ENCODE measurements at regions not wholly inside any gene's neighbourhood (a gene's known extent, or its start where the extent isn't known, plus 50 kb on each side); places are given as distances from the start of the nearest gene placed in this dataset.
"Not testable (repeated sequence)": the region's sequence is repeated elsewhere in the genome, so short reads cannot be mapped to it uniquely, and the experiment has no call there.

- no peak for DNase-seq
Measured at GRCh38 chr5:105259581-105260217, 1697.1 kb upstream of the NUDT12 start.

DNA sequence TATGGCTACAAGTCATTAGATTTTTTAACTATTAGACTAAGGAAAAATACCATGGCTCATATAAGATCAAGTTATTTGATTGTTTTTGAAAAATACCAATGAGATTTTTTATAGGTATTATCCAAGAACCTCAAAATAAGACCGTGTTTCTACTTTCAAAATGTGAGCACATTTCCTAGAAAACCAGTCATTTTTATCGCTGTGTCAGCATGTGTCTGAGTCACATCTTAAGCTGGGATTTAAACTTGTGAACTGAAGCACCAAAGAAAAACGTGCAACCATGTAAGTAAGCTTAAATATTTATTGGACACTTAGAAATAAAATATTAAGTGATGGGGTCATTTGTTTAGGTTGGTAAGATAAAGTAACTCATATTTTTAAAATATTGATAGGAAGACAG lies 1676.0 kb upstream of the NUDT12 start:
- no peak for DNase-seq

DNA sequence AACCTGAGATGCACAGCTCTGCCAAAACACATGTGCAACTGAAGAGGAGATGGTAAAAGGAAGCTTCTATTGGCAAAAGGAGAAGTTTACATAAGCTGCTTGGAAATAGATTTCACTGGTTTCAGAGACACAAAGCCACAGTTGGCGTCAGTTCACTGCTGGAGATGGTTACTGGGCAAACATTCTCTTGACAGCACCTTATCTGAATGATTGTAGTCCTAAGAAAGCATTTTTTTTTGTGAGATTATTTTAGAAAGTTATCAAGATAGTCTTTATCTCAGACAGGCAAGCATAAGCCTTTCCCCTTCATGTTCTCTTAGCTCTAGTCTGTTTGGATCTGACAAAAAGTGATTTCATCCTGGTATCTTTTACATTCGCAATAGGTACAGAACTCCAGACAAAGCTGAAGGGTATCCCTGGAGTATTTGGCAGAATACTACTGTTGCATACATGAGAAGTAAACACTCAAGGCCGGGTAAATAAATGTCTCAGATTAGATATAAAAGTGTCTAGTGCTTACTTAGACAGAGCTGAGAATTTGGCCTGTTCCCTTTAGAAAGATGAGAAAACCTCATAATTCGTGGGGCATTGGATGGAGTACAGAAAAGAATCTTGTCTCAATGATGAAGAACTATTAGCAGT lies 1668.0 kb upstream of the NUDT12 start:
- no peak for DNase-seq

- DNase-seq: peak; percentile 60
Measured at GRCh38 chr5:105218018-105218417, 1655.4 kb upstream of the NUDT12 start.

GRCh38 chr5:105213078-105213477 lies 1650.5 kb upstream of the NUDT12 start:
- no peak for DNase-seq

DNA sequence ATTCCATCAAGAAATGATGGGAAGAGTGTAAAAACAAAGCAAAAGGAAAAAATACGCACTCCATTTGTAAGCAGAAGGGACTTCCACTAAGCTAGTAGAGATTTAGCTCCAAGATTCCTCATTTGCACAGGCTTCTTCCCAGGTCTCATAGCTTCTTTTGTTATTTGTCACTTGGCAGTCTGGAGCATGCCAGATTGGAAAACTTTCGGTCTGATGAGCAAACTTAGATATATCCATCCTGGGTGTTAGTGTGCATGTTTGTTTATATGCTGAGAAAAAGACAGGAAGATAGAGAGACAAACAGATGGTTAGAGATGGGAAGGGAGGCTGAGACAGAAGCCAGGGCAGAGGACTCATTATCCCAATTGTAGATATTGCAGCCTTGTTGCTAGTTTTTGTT lies 1644.5 kb upstream of the NUDT12 start:
- peak; percentile 70 for DNase-seq

DNA sequence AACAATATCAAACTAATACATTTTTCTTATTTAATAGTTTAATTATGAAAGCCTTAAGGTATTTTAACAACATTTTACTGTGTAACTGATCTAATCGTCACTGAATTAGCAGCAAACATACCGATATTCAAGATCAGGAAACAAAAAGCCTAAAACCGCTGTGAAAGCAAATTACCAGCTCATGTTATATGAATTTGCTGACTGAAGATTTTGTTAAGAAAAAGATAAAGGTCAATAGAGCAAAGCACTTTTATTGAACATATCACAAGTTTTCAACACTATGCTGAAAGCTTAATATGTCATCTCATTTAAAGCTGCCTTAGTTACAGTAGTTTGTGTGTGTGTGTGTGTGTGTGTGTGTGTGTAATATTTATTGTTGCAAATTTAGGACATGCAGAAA lies 1634.9 kb upstream of the NUDT12 start:
- no peak for DNase-seq

DNA sequence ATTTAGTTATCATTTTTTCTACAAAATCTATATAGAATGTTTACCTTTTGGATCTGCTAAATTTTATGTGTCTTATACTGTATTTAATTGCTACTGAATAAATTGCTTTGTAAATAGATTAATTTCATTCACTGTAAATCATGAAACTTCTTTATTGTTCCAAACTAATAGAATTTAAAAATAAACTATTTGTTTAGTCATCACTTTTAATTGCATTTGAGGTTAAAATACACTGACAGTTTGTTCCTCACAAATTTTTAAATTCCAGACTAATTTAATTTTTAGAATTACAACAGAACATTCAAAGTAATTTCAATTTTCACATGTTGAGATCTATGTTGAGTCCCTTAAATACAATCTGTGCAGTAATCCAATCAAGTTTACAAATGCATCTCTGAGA lies 1633.2 kb upstream of the NUDT12 start:
- DNase-seq: no peak

DNA sequence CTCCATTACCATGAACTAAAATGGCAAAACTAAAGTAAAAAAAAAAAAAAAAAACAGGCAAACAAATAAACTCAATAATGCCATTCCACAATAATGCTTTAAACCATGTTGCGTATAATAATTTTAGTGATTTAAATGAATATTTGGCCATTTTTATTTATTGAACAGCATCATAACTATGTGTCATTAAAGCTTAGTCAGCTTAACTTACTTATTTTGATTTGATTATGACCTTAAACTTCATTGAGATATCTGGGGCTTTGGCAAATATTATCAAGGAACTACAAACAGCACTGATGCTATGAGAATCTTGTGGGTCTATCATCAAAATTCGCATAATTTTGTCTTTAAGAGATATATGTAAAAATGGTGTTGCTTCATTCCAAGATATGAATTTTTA lies 1610.3 kb upstream of the NUDT12 start:
- no peak for DNase-seq

DNA sequence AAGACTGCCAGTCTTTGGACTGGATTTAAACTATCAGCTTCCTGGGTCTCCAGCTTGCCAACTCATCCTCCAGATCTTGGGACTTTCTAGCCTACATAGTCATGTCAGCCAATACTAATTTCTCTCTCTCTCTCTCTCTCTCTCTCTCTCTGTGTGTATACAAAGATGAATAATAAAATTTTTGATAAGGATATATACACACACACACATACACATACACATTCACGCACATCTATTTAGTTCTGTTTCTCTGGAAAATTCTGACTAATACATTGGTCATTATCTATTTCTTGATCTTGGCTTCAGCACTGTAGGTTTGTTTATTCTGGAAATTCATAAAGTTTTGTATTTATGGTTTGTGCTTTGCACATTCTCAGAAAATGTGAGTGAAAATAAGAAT lies 1606.2 kb upstream of the NUDT12 start:
- no peak for DNase-seq

DNA sequence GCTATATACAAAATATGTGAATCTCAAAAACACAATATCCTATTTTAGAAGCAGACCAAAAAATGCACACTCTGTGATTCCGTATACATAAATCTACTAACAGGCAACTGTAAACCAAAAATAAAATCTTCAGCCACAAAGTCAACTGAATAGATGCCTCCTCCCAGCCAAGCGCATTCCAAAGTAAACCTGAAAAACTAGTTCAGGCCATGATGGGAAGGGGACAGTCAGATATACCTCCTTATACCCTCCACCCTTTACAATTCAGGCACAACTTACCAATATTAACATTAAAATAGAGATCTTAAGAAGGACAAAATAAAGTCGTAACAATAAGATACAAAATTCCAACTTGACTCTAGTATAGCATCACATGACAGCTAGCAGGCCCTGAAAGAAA lies 1604.5 kb upstream of the NUDT12 start:
- no peak for DNase-seq

- DNase-seq: no peak
Measured at GRCh38 chr5:105163547-105163946, 1601.0 kb upstream of the NUDT12 start.

DNA sequence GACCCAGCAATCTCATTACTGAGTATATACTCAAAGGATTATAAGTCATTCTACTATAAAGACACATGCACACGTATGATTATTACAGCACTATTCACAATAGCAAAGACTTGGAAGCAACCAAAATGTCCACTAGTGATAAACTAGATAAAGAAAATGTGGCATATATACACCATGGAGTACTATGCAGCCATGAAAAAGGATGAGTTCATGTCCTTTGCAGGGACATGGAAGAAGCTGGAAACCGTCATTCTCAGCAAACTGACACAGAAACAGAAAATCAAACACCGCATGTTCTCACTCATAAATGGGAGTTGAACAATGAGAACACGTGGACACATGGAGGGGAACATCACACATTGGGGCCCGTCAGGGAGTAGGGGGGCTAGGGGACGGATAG lies 1600.0 kb upstream of the NUDT12 start:
- not testable (repeated sequence) for DNase-seq

DNA sequence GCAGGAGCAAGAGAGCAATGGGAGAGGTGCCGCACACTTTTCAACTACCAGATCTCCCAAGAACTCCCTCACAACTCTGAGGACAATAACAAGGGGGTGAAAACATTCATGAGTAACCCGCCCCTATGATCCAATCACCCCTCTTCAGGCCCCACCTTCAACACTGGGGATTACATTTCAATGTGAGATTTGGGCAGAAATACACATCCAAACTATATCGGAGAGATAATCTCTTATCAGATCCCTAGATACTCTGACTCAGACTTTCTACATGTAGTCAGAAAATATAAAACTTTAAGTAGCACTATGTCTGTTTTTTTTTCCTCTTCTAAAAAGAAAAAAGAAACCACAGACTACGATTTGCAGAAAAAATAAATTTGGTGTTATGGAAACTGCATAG lies 1595.9 kb upstream of the NUDT12 start:
- no peak for DNase-seq

- DNase-seq: no peak
Measured at GRCh38 chr5:105150323-105150722, 1587.7 kb upstream of the NUDT12 start.

- DNase-seq: no peak
Measured at GRCh38 chr5:105146867-105147266, 1584.3 kb upstream of the NUDT12 start.

GRCh38 chr5:105145152-105145551 lies 1582.6 kb upstream of the NUDT12 start:
- DNase-seq: no peak

DNA sequence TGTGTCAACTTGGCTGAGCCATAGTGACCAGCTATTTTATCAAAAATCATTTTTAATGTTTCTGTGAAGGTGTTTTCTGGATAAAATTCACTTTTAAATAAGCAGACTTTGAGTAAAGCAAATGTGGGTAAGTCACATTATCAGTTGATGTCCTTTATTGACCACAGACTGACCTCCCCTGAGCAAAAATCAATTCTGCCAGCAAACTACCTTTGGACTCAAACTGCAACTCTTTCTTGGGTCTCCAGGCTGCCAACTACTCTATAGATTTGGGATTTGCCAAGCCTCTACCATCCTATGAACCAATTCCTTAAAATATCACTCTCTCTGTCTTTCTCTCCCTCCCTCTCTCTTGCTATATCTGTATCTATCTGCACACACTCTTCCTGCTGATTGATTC lies 1571.7 kb upstream of the NUDT12 start:
- DNase-seq: no peak

GRCh38 chr5:105133087-105133486 lies 1570.5 kb upstream of the NUDT12 start:
- DNase-seq: no peak

GRCh38 chr5:105132581-105132980 lies 1570.0 kb upstream of the NUDT12 start:
- DNase-seq: no peak

- DNase-seq: no peak
Measured at GRCh38 chr5:105131045-105131444, 1568.5 kb upstream of the NUDT12 start.

DNA sequence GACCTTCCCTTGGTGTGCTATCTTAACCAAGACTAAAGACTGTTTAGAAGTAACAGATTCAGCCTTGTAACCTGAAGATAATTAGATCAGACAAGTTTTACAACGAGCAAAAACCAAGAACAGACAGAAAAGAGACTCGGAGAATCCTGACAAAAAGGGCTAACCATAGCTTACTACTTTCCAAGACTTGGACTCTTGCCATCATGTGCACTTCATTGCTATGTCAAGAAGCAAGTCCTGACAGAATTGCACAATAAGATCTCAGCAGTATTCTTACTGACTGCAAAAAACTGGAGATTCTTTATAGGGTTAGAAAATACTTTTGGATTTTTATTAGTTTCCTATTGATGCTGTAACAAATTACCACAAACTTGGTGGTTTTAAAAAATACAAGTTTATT lies 1539.0 kb upstream of the NUDT12 start:
- no peak for DNase-seq

DNA sequence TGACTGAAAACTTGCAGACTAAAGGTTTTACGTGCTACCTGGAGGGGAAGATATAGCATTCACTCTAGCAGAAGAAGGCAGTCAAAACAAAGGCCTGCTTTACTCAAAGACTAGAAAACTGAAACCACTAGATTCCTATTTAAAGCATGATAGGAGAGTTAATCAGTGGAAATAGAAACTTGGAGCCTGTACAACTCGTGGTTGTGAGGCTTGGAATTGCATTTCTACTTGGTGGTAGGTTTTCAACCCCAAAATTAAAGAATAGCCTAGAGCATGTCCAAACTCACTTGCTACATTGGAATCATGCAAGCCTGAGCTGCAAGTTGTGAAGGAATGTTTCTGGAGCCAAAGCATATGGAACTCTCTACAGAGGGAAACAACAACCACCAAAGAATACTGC lies 1526.4 kb upstream of the NUDT12 start:
- no peak for DNase-seq

- no peak for DNase-seq
Measured at GRCh38 chr5:105088102-105088501, 1525.5 kb upstream of the NUDT12 start.

DNA sequence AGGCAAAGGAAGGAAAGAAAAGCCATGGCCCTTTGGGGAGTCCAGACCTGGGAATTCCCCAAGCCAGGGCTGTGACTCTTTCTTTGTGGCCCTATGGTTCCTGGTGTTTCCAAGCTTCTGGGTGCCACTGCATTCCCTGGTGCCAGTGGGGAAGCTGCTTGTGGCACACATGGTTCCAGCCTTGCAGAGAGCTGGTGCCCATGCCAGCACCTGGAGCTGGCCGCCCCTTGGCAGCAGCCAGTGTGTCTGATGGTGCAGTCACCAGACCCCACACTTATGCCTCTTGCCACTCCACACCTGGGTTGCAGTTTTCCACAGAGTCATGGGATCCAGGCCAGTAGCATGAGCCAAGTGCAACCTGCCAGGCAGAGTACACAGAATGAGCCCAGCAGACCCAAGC lies 1495.3 kb upstream of the NUDT12 start:
- DNase-seq: no peak
